Hepatocyte (in vitro differentiated cells): ENCODE measurements at regions not wholly inside any gene's neighbourhood (a gene's known extent, or its start where the extent isn't known, plus 50 kb on each side); places are given as distances from the start of the nearest gene placed in this dataset.

Experiments used
- CTCF ChIP-seq: fragments of 200-600 bp; sonication (generic); IDR thresholded peaks from 2 replicates; pipeline ENCODE4 v1.5.1; 2016; ENCODE audit warnings: antibody characterized with exemption, mild to moderate bottlenecking; ENCODE audit not compliant: poor library complexity
- EZH2phosphoT487 ChIP-seq: fragments of 200-600 bp; sonication (generic); IDR thresholded peaks from one replicate; pipeline ENCODE4 v1.6.1; 2018; ENCODE audit warnings: antibody characterized with exemption, mild to moderate bottlenecking, low read depth, moderate library complexity; ENCODE audit not compliant: unreplicated experiment, severe bottlenecking

- TF ChIP-seq CTCF = peak; percentile 54
- no peak for TF ChIP-seq EZH2phosphoT487
Measured at GRCh38 chr12:97960741-97961608, 498.4 kb downstream of the RMST start.
